ENCODE measurements at regions not wholly inside any gene's neighbourhood (a gene's known extent, or its start where the extent isn't known, plus 50 kb on each side); places are given as distances from the start of the nearest gene placed in this dataset.

DNA sequence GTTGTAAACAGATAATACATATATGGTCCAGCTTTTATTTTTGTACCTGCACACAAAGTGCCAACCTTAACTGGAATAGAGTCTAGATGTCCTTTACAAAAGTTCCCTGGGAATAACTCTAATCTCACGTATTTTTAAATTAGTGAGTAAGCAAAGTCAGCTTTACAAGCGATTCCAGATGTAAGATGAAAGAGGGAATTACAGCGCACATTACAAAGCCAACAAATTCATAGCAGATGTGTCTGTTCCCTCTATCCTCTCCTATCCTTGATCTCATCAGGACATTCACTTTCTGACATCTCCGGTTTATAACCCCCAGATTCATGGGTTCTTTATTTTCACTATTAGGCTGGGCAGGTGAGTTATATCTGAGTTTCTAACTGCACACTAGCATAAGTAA is 406.8 kb upstream of the ZNF385D start:
- H3K27ac Mint-ChIP-seq = no peak overlapping the region

DNA sequence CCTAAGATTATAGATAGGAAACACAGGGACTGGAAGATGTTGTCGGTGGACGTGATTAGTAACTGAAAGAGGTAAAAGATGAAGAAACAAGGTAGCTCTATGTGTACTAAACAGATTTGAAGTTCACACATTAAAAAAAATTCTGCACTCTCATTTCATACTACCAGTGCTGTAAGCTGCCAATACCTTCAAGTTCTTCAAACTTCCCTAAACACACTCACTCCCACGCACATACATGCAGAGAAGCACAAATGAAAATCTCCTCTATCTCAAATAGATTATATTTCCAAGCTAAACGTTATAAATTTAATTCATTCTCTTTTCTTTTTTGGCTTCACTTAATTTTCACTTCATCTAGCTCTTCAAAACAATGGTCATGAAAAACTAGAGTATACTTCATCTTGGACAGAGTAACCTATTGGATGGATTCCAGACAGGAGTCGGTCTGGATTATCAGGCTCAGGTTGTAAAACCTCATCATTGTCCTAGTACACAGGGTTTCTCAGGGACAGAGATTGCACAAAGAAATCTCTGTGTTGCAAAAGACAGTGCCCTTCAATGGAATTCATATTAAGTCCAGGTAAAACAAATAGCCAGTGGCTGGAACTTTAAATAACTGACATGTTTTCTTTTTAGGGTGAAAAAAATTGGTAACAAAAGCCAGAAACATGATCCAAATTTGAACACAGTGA is 408.1 kb upstream of the ZNF385D start:
- no peak for DNase-seq
- Mint-ChIP-seq H3K27me3 (ENCODE audit: low read depth) (no peaks in the 10 kb centered on the region), H3K9me3 (peaks cover 3 to 6% of the 10 kb centered on the region in 2 donors), H3K4me1 (ENCODE audit: low read depth) (no peaks in the 10 kb centered on the region), H3K27ac (no peak overlapping the region), H3K36me3 (ENCODE audit: insufficient read depth in 2 of 2) (no peaks in the 10 kb centered on the region), H3K4me3 (no peak overlapping the region)
- no peak for ATAC-seq (replicated peaks in 1 of 2)

More for the DNA sequence above, 406.8 kb upstream of the ZNF385D start:
- no peaks in the 10 kb centered on the region for H3K4me1 Mint-ChIP-seq (ENCODE audit: low read depth)
- H3K4me3 Mint-ChIP-seq = no peak overlapping the region
- peaks cover 3 to 6% of the 10 kb centered on the region in 2 donors for H3K9me3 Mint-ChIP-seq
- no peaks in the 10 kb centered on the region for H3K36me3 Mint-ChIP-seq (ENCODE audit: insufficient read depth in 2 of 2)
- no peaks in the 10 kb centered on the region for H3K27me3 Mint-ChIP-seq (ENCODE audit: low read depth)
- DNase-seq = no peak
- ATAC-seq (replicated peaks in 1 of 2) = no peak

DNA sequence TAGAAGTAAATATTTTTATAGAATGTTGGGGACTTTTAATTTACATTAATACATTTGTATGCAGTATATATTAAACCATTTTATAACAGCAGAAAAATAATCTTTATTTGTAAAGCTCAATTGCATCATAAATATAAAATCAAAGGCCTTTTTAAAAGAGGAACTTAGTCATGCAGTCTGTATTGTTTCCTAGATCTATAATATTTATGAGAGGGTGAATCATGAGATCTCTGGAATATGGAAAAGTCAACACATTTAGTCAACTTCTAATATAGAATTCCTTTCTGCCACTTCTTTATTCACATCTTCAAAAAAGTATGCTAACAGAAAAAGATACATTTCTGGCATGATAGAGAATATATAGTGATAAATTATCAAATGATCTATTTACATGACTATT is 410.3 kb upstream of the ZNF385D start:
- H3K27me3 Mint-ChIP-seq (ENCODE audit: low read depth) = no peaks in the 10 kb centered on the region
- H3K4me1 Mint-ChIP-seq (ENCODE audit: low read depth) = no peaks in the 10 kb centered on the region
- H3K36me3 Mint-ChIP-seq (ENCODE audit: insufficient read depth in 2 of 2) = no peaks in the 10 kb centered on the region
- DNase-seq (no peak), ATAC-seq (replicated peaks in 1 of 2) (no peak)
- H3K4me3 Mint-ChIP-seq = no peak overlapping the region
- no peak overlapping the region for H3K27ac Mint-ChIP-seq
- H3K9me3 Mint-ChIP-seq = peaks cover 2 to 6% of the 10 kb centered on the region in 2 donors

DNA sequence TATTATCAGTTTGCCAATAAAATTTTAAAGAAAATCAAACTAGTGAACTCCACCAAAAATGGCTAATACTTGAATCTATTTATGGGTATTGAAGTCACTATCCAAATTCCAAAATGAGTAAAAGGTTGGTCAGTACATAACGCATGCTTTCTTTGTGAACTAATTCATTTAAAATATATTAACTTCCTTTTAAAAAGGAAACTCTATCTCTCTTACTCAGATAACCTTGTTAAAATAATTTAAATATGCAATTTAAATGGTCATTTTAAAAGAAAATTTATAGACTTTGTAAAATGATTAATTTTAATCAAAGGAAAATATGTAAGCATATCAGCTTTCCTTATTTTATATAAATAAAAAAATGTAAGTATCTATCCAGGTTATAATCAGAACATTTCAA is 419.4 kb upstream of the ZNF385D start:
- Mint-ChIP-seq H3K4me3 (no peak overlapping the region), H3K36me3 (ENCODE audit: insufficient read depth in 2 of 2) (no peaks in the 10 kb centered on the region), H3K4me1 (ENCODE audit: low read depth) (no peaks in the 10 kb centered on the region), H3K27me3 (ENCODE audit: low read depth) (no peaks in the 10 kb centered on the region), H3K9me3 (peaks cover 2 to 4% of the 10 kb centered on the region in 2 donors), H3K27ac (no peak overlapping the region)
- ATAC-seq (replicated peaks in 1 of 2) (no peak), DNase-seq (no peak)

DNA sequence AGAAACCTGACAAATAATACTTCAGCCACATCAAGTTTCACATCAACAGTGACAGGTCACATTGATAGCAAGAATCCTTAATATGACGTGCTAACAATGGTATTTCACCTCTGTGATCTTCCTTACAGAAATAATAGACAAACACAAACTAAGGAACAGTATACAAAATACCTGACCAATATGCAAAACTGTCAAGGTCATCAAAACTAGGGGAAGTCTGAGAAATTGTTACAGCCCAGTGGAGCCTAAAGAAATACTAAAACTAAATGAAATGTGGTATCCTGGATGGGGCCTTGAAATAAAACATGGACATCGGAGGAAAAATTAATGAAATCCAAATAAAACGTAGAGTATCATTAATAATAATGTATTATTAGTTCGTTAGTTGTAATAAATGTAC is 422.0 kb upstream of the ZNF385D start:
- ATAC-seq (replicated peaks in 1 of 2) = no peak
- H3K27me3 Mint-ChIP-seq (ENCODE audit: low read depth) = no peaks in the 10 kb centered on the region
- no peaks in the 10 kb centered on the region for H3K36me3 Mint-ChIP-seq (ENCODE audit: insufficient read depth in 2 of 2)
- no peak for DNase-seq
- H3K4me3 Mint-ChIP-seq = no peak overlapping the region
- no peaks in the 10 kb centered on the region for H3K9me3 Mint-ChIP-seq
- no peaks in the 10 kb centered on the region for H3K4me1 Mint-ChIP-seq (ENCODE audit: low read depth)
- H3K27ac Mint-ChIP-seq = no peak overlapping the region

DNA sequence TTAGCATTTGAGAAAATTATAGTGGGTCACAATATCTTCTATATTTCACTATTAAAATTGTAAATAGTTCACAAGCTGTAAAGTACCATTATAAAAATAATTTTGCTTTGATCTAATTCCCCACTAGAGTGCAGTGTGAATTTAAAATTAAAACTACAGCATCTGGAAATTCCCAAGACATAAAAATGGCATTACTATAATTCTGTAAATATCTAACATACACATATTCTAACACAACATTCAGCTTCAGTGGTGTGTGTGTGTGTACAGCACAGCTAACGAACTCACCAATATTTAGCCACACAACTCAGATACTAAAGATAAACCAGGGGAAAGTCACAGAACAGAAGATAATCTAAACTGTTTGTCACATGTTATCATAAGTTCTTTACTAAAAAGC is 424.9 kb upstream of the ZNF385D start:
- no peak overlapping the region for H3K27ac Mint-ChIP-seq
- no peak for DNase-seq
- H3K4me1 Mint-ChIP-seq (ENCODE audit: low read depth) = no peaks in the 10 kb centered on the region
- H3K9me3 Mint-ChIP-seq = peaks cover 0 to 5% of the 10 kb centered on the region in 2 donors
- no peaks in the 10 kb centered on the region for H3K27me3 Mint-ChIP-seq (ENCODE audit: low read depth)
- no peak for ATAC-seq (replicated peaks in 1 of 2)
- no peaks in the 10 kb centered on the region for H3K36me3 Mint-ChIP-seq (ENCODE audit: insufficient read depth in 2 of 2)
- no peak overlapping the region for H3K4me3 Mint-ChIP-seq

DNA sequence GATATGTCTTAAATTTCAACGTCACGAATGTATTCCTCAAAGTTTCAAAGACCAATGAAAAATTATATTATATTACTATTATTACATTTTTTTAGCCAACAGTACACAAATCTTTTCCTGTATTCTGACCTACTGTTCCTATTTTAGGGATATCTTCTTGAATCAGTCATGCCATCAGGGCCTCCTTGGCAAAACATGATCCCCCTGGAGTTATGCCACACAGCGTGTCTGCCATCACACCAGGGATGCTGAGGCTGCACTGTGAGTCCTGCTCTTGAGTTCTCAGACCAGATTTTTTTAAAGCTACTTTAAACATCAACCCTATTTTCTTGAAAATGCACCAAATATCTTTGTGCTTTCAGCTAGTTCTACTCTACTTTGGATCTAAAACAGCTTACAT is 425.9 kb upstream of the ZNF385D start:
- ATAC-seq (replicated peaks in 1 of 2) = no peak
- no peak for DNase-seq
- Mint-ChIP-seq H3K27ac (no peak overlapping the region), H3K4me3 (no peak overlapping the region), H3K27me3 (ENCODE audit: low read depth) (no peaks in the 10 kb centered on the region), H3K36me3 (ENCODE audit: insufficient read depth in 2 of 2) (no peaks in the 10 kb centered on the region), H3K9me3 (peaks cover 0 to 5% of the 10 kb centered on the region in 2 donors), H3K4me1 (ENCODE audit: low read depth) (no peaks in the 10 kb centered on the region)

DNA sequence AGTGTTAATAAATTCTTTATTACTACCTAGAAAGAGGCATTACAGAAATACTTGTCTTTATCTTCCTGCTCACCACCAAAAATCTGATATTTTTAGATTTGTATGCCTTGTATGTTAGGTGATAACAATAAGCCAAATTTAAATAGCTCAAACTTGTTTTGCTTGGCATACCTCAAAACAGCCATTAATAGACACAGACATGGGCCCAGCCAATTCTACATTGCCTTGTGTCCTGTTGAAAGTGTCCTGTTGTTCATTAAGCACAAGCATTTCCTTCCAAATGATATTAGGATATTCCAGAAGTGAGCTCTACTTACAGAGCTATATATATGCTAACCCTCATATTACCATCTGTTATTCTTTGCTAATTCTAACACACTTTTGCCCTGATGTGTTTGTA is 438.6 kb upstream of the ZNF385D start:
- H3K36me3 Mint-ChIP-seq (ENCODE audit: insufficient read depth in 2 of 2) = no peaks in the 10 kb centered on the region
- H3K27me3 Mint-ChIP-seq (ENCODE audit: low read depth) = no peaks in the 10 kb centered on the region
- H3K4me1 Mint-ChIP-seq (ENCODE audit: low read depth) = no peaks in the 10 kb centered on the region
- peaks cover 1 to 5% of the 10 kb centered on the region in 2 donors for H3K9me3 Mint-ChIP-seq
- H3K4me3 Mint-ChIP-seq = no peak overlapping the region
- DNase-seq = no peak
- no peak overlapping the region for H3K27ac Mint-ChIP-seq
- ATAC-seq (replicated peaks in 1 of 2) = no peak

DNA sequence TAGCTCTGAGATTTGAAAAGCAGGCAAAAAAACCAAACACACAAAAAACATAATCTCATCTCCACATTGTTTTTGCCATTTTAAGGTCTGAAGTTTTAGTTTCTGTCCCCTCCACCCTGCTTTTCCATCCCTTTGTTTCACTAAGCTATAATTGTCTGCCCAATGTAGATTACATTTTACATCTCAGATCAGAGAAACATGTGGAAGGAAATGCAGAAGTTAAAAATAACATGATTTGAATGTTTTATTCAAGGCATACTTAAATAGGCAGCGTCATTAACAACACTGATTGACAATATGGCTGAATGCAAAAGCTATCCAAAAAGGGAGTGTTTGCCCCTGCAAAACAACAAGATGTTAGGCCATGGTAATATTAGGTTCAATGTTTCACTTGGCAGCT is 448.1 kb upstream of the ZNF385D start:
- DNase-seq = no peak
- Mint-ChIP-seq H3K4me3 (no peak overlapping the region), H3K9me3 (no peaks in the 10 kb centered on the region), H3K36me3 (ENCODE audit: insufficient read depth in 2 of 2) (no peaks in the 10 kb centered on the region), H3K4me1 (ENCODE audit: low read depth) (no peaks in the 10 kb centered on the region), H3K27me3 (ENCODE audit: low read depth) (no peaks in the 10 kb centered on the region), H3K27ac (no peak overlapping the region)
- ATAC-seq (replicated peaks in 1 of 2) = no peak

DNA sequence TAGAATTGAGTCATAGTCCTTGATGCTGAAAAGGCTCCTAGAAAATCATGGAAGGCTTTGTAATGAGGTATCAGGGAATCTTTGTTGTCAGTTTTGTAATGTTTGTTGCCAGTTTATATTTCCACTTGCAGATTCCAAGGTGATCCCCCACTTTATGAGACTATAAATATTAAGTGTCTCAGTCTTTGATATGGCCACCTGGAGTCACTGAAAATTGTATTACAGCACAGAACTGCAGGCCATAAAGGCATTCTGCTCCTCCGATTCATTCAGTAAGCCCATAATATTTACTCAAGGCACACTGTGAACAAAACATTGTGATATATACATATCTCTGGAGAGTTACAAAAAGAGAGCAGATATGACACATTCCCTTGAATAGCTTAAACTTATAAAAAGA is 457.8 kb upstream of the ZNF385D start:
- Mint-ChIP-seq H3K4me3 (no peak overlapping the region), H3K4me1 (ENCODE audit: low read depth) (no peaks in the 10 kb centered on the region), H3K36me3 (ENCODE audit: insufficient read depth in 2 of 2) (no peaks in the 10 kb centered on the region), H3K9me3 (peaks cover 6 to 14% of the 10 kb centered on the region in 2 donors), H3K27me3 (ENCODE audit: low read depth) (no peaks in the 10 kb centered on the region), H3K27ac (no peak overlapping the region)
- ATAC-seq (replicated peaks in 1 of 2) (no peak), DNase-seq (no peak)

DNA sequence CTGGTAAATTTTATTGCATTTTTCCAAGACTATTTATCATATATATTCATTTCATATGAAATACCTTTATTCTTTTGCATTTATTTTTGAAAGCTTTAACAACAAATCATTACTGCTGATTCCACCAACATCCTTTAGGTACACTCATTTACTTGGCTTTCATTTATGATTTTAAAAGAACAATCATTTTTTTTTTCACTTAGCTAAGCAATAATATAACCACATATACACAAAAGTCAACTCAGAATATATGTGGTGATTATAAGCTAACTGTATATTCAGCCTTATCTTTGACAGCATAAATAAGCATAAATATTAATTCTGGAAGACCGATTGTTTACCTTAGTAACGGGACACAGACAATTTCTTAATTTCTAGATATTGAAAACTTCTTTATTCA is 458.6 kb upstream of the ZNF385D start:
- Mint-ChIP-seq H3K27me3 (ENCODE audit: low read depth) (no peaks in the 10 kb centered on the region), H3K36me3 (ENCODE audit: insufficient read depth in 2 of 2) (no peaks in the 10 kb centered on the region), H3K4me3 (no peak overlapping the region), H3K27ac (no peak overlapping the region), H3K9me3 (peaks cover 3 to 11% of the 10 kb centered on the region in 2 donors), H3K4me1 (ENCODE audit: low read depth) (no peaks in the 10 kb centered on the region)
- ATAC-seq (replicated peaks in 1 of 2) (no peak), DNase-seq (no peak)

DNA sequence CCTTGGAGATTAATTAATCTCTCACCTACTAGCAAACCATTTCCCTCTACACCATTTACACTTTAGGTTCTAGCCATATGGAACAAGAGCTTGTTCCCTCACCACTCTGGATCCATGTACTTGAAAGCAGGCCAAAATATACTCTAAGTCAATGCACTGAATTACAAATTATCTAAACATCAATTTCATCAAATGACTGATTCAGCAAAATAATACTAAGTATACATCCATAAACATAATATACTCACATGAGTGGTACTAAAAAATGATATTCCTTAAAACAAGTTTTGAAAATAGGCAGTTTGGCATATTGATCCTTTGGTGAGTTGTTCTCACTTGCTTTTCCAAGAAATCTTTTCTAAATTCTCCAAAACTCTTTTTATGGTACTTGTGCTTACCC is 459.7 kb upstream of the ZNF385D start:
- DNase-seq = no peak
- H3K27me3 Mint-ChIP-seq (ENCODE audit: low read depth) = no peaks in the 10 kb centered on the region
- no peak overlapping the region for H3K4me3 Mint-ChIP-seq
- H3K27ac Mint-ChIP-seq = no peak overlapping the region
- peaks cover 4 to 9% of the 10 kb centered on the region in 2 donors for H3K9me3 Mint-ChIP-seq
- H3K36me3 Mint-ChIP-seq (ENCODE audit: insufficient read depth in 2 of 2) = peaks cover 0 to 2% of the 10 kb centered on the region in 2 donors
- ATAC-seq (replicated peaks in 1 of 2) = no peak
- H3K4me1 Mint-ChIP-seq (ENCODE audit: low read depth) = no peaks in the 10 kb centered on the region

DNA sequence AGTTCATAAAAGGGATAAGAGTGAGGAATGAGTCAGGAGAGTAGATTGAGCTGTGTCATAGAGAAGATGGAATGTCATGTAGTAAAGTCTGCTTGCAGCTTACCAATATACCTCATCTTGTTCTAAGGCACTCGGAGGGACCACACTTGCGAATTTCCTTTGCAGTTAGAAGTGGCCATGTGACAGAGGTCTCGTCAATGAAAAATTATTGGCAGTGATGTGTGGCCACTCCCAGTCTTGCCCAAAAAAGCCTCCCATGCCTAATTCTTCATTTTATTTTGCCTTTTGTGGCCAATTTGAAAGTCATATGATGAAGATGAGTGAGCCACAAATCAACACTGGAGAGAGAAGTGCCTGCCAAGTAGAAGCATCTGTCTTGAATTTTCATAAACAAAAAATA is 465.6 kb upstream of the ZNF385D start:
- Mint-ChIP-seq H3K4me1 (ENCODE audit: low read depth) (no peaks in the 10 kb centered on the region), H3K27me3 (ENCODE audit: low read depth) (no peaks in the 10 kb centered on the region), H3K9me3 (peaks cover 3 to 4% of the 10 kb centered on the region in 2 donors), H3K36me3 (ENCODE audit: insufficient read depth in 2 of 2) (peaks cover 0 to 2% of the 10 kb centered on the region in 2 donors), H3K4me3 (no peak overlapping the region), H3K27ac (no peak overlapping the region)
- DNase-seq (no peak), ATAC-seq (replicated peaks in 1 of 2) (no peak)

DNA sequence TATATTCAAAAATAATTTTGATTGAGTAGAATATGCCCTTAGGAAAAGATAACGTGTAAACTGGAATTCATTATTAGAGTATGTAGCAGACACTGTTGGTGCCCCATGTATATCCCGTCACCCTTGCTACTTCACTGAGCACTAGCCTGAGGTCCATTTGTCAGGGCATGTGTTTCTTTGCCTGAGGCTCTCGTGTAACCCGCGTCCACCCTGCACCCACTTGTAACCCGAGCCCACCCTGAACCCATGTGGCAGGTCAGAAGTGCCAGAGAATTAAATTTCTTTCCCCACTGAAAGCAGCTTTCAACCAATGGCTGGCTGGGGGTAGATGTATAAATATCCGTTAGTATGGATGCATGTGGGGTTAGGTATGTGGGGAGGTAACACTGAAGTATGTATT is 474.2 kb upstream of the ZNF385D start:
- H3K36me3 Mint-ChIP-seq (ENCODE audit: insufficient read depth in 2 of 2) = no peaks in the 10 kb centered on the region
- no peak for DNase-seq
- H3K27ac Mint-ChIP-seq = no peak overlapping the region
- no peak for ATAC-seq (replicated peaks in 1 of 2)
- H3K4me3 Mint-ChIP-seq = no peak overlapping the region
- H3K27me3 Mint-ChIP-seq (ENCODE audit: low read depth) = no peaks in the 10 kb centered on the region
- H3K9me3 Mint-ChIP-seq = peaks cover 1 to 4% of the 10 kb centered on the region in 2 donors
- H3K4me1 Mint-ChIP-seq (ENCODE audit: low read depth) = no peaks in the 10 kb centered on the region
